GM12873 (cell line): ENCODE measurements at regions not wholly inside any gene's neighbourhood (a gene's known extent, or its start where the extent isn't known, plus 50 kb on each side); places are given as distances from the start of the nearest gene placed in this dataset.
A peak's percentile ranks its signal among the peaks of the same experiment; 100 is the strongest.

Source experiments
- CTCF ChIP-seq: IDR thresholded peaks from 2 replicates; pipeline ENCODE4 v1.5.1; 2012; ENCODE audit warnings: low read depth, mild to moderate bottlenecking, moderate library complexity, low read length, control low read depth; ENCODE audit not compliant: insufficient read depth; ENCODE audit errors: missing control alignments

GRCh38 chr4:162847945-162848549, 318.6 kb downstream of the NAF1 start:
- no peak for TF ChIP-seq CTCF

- TF ChIP-seq CTCF: no peak
Observed at GRCh38 chr4:162841753-162842152, 324.9 kb downstream of the NAF1 start.

GRCh38 chr4:162839814-162840213, 326.9 kb downstream of the NAF1 start:
- peak; percentile 44 for TF ChIP-seq CTCF

GRCh38 chr4:162838671-162839070, 328.0 kb downstream of the NAF1 start:
- TF ChIP-seq CTCF: no peak

- no peak for TF ChIP-seq CTCF
Observed at GRCh38 chr4:162837679-162838078, 329.0 kb downstream of the NAF1 start.

GRCh38 chr4:162837241-162837640, 329.4 kb downstream of the NAF1 start:
- no peak for TF ChIP-seq CTCF

- no peak for TF ChIP-seq CTCF
Observed at GRCh38 chr4:162836773-162837172, 329.9 kb downstream of the NAF1 start.
